ENCODE measurements at regions not wholly inside any gene's neighbourhood (a gene's known extent, or its start where the extent isn't known, plus 50 kb on each side); places are given as distances from the start of the nearest gene placed in this dataset.

- WGBS, 2 donors = 90 to 91% methylated on average over 2 of the region's 2 CpGs
- intact Hi-C loops (cut with DNase I; ENCODE audit: low total_unique reads) = no loop called here
- no peak for DNase-seq
- Histone ChIP-seq H3K36me3 (ENCODE audit: low read depth, missing control alignments) (no peaks in the 10 kb centered on the region), H3K4me1 (no peaks in the 10 kb centered on the region), H3K27me3 (no peaks in the 10 kb centered on the region), H3K9me3 (no peaks in the 10 kb centered on the region), H3K4me3 (no peak overlapping the region), H3K27ac (no peak overlapping the region)
- TF ChIP-seq POLR2A (IDR thresholded peaks at IDR 0.05) (no peak), CTCF (IDR thresholded peaks at IDR 0.05) (no peak)
These were observed 677.2 kb upstream of the TENM4 start for GRCh38 chr11:80118073-80118472.

GRCh38 chr11:80116796-80117195, 676.0 kb upstream of the TENM4 start:
- Histone ChIP-seq H3K36me3 (ENCODE audit: low read depth, missing control alignments) (no peaks in the 10 kb centered on the region), H3K4me3 (no peak overlapping the region), H3K27me3 (no peaks in the 10 kb centered on the region), H3K27ac (no peak overlapping the region), H3K9me3 (no peaks in the 10 kb centered on the region), H3K4me1 (no peaks in the 10 kb centered on the region)
- intact Hi-C loops (cut with DNase I; ENCODE audit: low total_unique reads) = no loop called here
- no peak for TF ChIP-seq CTCF (IDR thresholded peaks at IDR 0.05)
- no peak for TF ChIP-seq POLR2A (IDR thresholded peaks at IDR 0.05)
- no peak for DNase-seq
- WGBS, 2 donors = 89 to 92% methylated on average over 3 of the region's 3 CpGs

GRCh38 chr11:80109652-80110051, 668.8 kb upstream of the TENM4 start:
- 90 to 93% methylated on average over 3 to 4 of the region's 4 CpGs for WGBS, 2 donors
- no peaks in the 10 kb centered on the region for H3K27me3 ChIP-seq
- no peaks in the 10 kb centered on the region for H3K4me1 ChIP-seq
- H3K9me3 ChIP-seq = no peaks in the 10 kb centered on the region
- DNase-seq = no peak
- H3K4me3 ChIP-seq = no peak overlapping the region
- no peak overlapping the region for H3K27ac ChIP-seq
- H3K36me3 ChIP-seq (ENCODE audit: low read depth, missing control alignments) = no peaks in the 10 kb centered on the region
- intact Hi-C loops (cut with DNase I; ENCODE audit: low total_unique reads) = no loop called here
- TF ChIP-seq POLR2A (IDR thresholded peaks at IDR 0.05) (no peak), CTCF (IDR thresholded peaks at IDR 0.05) (no peak)

- 88 to 94% methylated on average over 3 of the region's 3 CpGs for WGBS, 2 donors
- Histone ChIP-seq H3K27ac (no peak overlapping the region), H3K4me1 (no peaks in the 10 kb centered on the region), H3K9me3 (no peaks in the 10 kb centered on the region), H3K27me3 (no peaks in the 10 kb centered on the region), H3K36me3 (ENCODE audit: low read depth, missing control alignments) (no peaks in the 10 kb centered on the region), H3K4me3 (no peak overlapping the region)
- intact Hi-C loops (cut with DNase I; ENCODE audit: low total_unique reads) = no loop called here
- DNase-seq = no peak
- TF ChIP-seq CTCF (IDR thresholded peaks at IDR 0.05) (no peak), POLR2A (IDR thresholded peaks at IDR 0.05) (no peak)
These were observed 668.2 kb upstream of the TENM4 start for GRCh38 chr11:80109031-80109430.

GRCh38 chr11:80107415-80107814, 666.6 kb upstream of the TENM4 start:
- no peak for TF ChIP-seq POLR2A (IDR thresholded peaks at IDR 0.05)
- TF ChIP-seq CTCF (IDR thresholded peaks at IDR 0.05) = no peak
- Histone ChIP-seq H3K27ac (no peak overlapping the region), H3K4me1 (no peaks in the 10 kb centered on the region), H3K4me3 (no peak overlapping the region), H3K27me3 (no peaks in the 10 kb centered on the region), H3K36me3 (ENCODE audit: low read depth, missing control alignments) (no peaks in the 10 kb centered on the region), H3K9me3 (no peaks in the 10 kb centered on the region)
- intact Hi-C loops (cut with DNase I; ENCODE audit: low total_unique reads) = no loop called here
- WGBS, 2 donors = 52 to 75% methylated on average over 1 of the region's 1 CpG
- no peak for DNase-seq
